DND-41 (cell line): ENCODE measurements at regions not wholly inside any gene's neighbourhood (a gene's known extent, or its start where the extent isn't known, plus 50 kb on each side); places are given as distances from the start of the nearest gene placed in this dataset.

Source experiments
- EZH2 ChIP-seq: IDR thresholded peaks from 3 replicates; pipeline ENCODE4 v1.6.1; 2012; ENCODE audit warnings: borderline replicate concordance, low read depth, mild to moderate bottlenecking, moderate library complexity, low read length, inconsistent platforms; ENCODE audit not compliant: severe bottlenecking
- TF ChIP-seq, protein P1 (sequence below): IDR thresholded peaks from 2 replicates; pipeline ENCODE4 v1.5.1; 2012; ENCODE audit warnings: borderline replicate concordance, low read length, moderate library complexity, mild to moderate bottlenecking; ENCODE audit not compliant: poor library complexity, severe bottlenecking; ENCODE audit errors: extremely low read depth

DNA sequence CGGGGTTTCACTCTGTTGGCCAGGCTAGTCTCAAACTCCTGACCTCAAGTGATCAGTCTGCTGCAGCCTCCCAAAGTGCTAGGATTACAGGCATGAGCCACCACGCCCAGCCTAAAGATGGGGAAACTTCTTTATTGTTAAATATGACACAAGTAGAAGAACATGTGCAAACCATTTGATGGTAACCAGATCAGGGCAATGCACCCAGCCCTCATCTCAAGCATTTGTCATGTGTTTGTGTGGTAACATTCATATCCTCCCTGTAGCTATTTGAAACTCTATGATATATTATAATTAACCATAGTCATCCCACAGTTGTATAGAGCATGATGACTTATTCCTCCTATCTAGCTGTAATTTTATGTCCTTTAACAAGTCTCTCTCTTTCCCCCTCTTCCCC, 119.5 kb upstream of the TMPRSS2 start:
- TF ChIP-seq, protein P1, sequence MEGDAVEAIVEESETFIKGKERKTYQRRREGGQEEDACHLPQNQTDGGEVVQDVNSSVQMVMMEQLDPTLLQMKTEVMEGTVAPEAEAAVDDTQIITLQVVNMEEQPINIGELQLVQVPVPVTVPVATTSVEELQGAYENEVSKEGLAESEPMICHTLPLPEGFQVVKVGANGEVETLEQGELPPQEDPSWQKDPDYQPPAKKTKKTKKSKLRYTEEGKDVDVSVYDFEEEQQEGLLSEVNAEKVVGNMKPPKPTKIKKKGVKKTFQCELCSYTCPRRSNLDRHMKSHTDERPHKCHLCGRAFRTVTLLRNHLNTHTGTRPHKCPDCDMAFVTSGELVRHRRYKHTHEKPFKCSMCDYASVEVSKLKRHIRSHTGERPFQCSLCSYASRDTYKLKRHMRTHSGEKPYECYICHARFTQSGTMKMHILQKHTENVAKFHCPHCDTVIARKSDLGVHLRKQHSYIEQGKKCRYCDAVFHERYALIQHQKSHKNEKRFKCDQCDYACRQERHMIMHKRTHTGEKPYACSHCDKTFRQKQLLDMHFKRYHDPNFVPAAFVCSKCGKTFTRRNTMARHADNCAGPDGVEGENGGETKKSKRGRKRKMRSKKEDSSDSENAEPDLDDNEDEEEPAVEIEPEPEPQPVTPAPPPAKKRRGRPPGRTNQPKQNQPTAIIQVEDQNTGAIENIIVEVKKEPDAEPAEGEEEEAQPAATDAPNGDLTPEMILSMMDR: no peak
- TF ChIP-seq EZH2: no peak
